ENCODE measurements at regions not wholly inside any gene's neighbourhood (a gene's known extent, or its start where the extent isn't known, plus 50 kb on each side); places are given as distances from the start of the nearest gene placed in this dataset.

DNA sequence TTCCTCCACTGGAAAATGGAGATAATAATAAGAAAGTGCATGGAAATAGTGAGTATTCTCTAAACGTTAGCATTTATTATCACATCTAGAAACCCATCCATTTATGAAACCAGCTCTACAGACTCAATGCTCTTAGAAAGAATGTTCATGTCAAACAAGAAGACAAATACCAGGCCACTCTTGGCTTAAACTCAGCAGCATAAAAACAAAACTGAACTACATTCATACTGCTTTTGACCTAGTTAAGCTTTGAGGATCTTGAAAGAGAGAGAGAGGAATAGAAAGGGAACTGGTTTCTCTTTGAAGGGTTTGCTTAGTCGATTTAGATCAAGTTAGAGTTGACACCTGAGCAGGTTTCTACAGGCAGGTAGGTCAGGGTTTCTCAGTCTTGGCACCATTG is 332.9 kb upstream of the PRKCQ start:
- no peak for TF ChIP-seq TEAD4 (IDR thresholded peaks at IDR 0.05)
- no peak for TF ChIP-seq YY1 (IDR thresholded peaks at IDR 0.05; ENCODE audit: low read depth)

DNA sequence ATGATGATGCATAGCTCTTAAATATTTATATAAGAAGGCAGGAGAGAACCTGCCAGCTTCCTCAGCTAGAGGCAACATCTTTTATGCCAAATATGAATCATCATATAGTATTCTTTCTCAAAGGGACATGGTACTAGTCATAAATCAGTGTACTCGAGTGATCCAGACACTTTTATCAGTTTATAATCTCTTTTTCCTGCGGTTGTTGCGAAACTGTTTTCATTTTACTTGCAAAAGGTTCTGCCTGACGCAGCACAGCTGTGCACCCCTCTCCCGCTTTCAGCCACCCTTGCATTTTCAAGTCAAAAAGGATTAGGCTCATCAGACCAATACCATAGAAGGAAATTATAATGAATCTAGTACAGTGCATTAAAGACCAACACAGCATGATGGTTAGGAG is 332.3 kb upstream of the PRKCQ start:
- TF ChIP-seq TCF12 (IDR thresholded peaks at IDR 0.05; ENCODE audit: low read depth) (no peak), NFIC (IDR thresholded peaks at IDR 0.05) (no peak), TAF1 (IDR thresholded peaks at IDR 0.05; ENCODE audit: low read depth) (no peak), RAD21 (IDR thresholded peaks at IDR 0.05; ENCODE audit: low read depth) (no peak), ZBTB7A (IDR thresholded peaks at IDR 0.05; ENCODE audit: low read depth) (no peak), EP300 (IDR thresholded peaks at IDR 0.05; ENCODE audit: borderline replicate concordance) (no peak), CREB1 (IDR thresholded peaks at IDR 0.05; ENCODE audit: low read depth) (no peak)
- TF ChIP-seq, protein P1, sequence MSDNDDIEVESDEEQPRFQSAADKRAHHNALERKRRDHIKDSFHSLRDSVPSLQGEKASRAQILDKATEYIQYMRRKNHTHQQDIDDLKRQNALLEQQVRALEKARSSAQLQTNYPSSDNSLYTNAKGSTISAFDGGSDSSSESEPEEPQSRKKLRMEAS (IDR thresholded peaks at IDR 0.05) = no peak
- TF ChIP-seq, protein P2, sequence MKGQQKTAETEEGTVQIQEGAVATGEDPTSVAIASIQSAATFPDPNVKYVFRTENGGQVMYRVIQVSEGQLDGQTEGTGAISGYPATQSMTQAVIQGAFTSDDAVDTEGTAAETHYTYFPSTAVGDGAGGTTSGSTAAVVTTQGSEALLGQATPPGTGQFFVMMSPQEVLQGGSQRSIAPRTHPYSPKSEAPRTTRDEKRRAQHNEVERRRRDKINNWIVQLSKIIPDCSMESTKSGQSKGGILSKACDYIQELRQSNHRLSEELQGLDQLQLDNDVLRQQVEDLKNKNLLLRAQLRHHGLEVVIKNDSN (IDR thresholded peaks at IDR 0.05) = no peak
- TF ChIP-seq, protein P3, sequence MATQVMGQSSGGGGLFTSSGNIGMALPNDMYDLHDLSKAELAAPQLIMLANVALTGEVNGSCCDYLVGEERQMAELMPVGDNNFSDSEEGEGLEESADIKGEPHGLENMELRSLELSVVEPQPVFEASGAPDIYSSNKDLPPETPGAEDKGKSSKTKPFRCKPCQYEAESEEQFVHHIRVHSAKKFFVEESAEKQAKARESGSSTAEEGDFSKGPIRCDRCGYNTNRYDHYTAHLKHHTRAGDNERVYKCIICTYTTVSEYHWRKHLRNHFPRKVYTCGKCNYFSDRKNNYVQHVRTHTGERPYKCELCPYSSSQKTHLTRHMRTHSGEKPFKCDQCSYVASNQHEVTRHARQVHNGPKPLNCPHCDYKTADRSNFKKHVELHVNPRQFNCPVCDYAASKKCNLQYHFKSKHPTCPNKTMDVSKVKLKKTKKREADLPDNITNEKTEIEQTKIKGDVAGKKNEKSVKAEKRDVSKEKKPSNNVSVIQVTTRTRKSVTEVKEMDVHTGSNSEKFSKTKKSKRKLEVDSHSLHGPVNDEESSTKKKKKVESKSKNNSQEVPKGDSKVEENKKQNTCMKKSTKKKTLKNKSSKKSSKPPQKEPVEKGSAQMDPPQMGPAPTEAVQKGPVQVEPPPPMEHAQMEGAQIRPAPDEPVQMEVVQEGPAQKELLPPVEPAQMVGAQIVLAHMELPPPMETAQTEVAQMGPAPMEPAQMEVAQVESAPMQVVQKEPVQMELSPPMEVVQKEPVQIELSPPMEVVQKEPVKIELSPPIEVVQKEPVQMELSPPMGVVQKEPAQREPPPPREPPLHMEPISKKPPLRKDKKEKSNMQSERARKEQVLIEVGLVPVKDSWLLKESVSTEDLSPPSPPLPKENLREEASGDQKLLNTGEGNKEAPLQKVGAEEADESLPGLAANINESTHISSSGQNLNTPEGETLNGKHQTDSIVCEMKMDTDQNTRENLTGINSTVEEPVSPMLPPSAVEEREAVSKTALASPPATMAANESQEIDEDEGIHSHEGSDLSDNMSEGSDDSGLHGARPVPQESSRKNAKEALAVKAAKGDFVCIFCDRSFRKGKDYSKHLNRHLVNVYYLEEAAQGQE (IDR thresholded peaks at IDR 0.05; ENCODE audit: low read depth) = no peak

DNA sequence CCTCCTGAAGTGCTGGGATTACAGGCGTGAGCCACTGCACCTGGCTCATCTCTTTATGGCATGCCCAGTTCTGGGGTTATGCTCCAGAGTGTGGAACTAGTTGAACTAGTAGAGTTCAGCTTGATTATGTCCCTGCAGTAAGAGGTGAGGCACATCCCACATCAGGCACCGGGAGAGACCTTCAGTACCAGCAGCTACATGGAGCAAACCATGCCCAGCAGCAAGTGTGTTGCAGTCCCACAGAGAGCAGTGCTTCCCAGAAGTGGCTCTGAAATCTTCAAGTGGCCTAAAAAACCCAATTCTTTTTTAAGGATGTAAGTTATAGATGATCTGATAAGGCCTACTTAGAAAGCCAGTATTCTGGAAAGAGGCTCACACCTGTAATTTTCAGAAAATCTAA is 331.9 kb upstream of the PRKCQ start:
- no peak for TF ChIP-seq NFIC (IDR thresholded peaks at IDR 0.05)
- TF ChIP-seq TCF12 (IDR thresholded peaks at IDR 0.05; ENCODE audit: low read depth) = no peak
- TF ChIP-seq, protein P3 (IDR thresholded peaks at IDR 0.05; ENCODE audit: low read depth) = no peak
- no peak for TF ChIP-seq CREB1 (IDR thresholded peaks at IDR 0.05; ENCODE audit: low read depth)
- no peak for TF ChIP-seq FOXM1 (IDR thresholded peaks at IDR 0.05; ENCODE audit: borderline replicate concordance, low read depth)

DNA sequence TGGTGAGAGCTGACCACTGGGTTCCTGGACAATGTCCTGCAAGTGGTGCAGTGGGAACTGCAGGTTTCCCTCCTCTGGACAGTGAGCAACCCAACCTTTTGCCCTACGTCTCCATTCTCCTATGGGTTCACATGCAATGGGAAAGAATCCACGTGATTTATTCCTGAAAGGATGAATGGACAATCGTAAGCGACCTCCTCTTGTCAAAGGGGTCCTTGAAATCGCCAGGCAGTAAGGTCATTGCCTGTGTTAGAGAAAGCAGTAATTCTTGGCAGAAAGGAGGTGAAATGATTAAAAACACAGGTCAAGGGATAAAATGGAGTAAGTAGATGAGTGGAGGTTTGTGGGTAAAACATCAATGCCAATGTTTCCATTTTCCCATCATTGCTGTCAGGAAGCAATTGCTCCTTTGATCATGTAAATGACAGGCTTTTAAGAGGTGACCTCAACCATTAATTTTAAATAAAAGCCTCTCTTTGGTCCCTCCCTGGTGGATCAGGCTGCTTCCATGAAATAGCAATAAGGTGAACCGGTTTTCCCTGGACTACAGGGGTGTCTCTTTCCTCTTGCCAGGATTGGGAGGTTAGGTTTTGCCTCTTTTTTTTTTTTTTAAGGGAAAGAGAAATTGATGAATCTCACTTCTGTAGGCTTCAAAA is 330.0 kb upstream of the PRKCQ start:
- TF ChIP-seq FOXM1 (IDR thresholded peaks at IDR 0.05; ENCODE audit: borderline replicate concordance, low read depth) = no peak
- TF ChIP-seq TCF12 (IDR thresholded peaks at IDR 0.05; ENCODE audit: low read depth) = no peak
- TF ChIP-seq TAF1 (IDR thresholded peaks at IDR 0.05; ENCODE audit: low read depth) = no peak
- no peak for TF ChIP-seq NFIC (IDR thresholded peaks at IDR 0.05)

DNA sequence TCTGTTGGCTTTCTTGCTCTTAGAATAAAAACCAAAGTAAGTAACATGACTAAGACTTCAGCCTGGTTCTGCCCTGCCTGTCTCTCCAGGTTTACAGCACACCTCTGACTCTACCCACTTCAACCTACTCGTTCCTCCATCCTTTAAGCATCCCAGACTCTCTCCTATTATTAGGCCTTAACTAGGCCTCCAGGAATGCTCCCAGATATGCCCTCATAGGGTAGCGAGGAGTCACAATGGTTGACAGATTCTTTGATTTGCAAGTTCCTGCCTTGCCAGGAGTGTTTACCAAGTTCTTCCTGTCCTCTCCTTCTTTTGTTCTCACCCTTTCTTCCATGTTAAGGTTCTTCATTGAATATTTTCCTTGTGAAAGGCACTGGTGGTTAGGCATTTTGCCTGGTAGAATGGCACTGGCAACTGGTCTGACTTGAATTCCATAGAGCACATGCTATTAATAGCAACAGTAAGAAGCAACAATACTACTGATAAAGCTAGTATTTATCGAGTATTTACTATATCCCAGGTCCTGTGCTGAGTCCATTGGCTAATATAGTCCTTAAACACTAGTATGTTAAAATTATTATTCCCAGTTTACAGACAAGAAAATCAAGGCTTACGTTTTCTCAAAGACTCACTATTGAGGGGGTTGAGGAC is 327.9 kb upstream of the PRKCQ start:
- TF ChIP-seq ZBTB7A (IDR thresholded peaks at IDR 0.05; ENCODE audit: low read depth) (no peak), RAD21 (IDR thresholded peaks at IDR 0.05; ENCODE audit: low read depth) (no peak), TCF12 (IDR thresholded peaks at IDR 0.05; ENCODE audit: low read depth) (no peak), CEBPB (IDR thresholded peaks at IDR 0.05) (no peak), CREB1 (IDR thresholded peaks at IDR 0.05; ENCODE audit: low read depth) (no peak), FOXM1 (IDR thresholded peaks at IDR 0.05; ENCODE audit: borderline replicate concordance, low read depth) (no peak), YY1 (IDR thresholded peaks at IDR 0.05; ENCODE audit: low read depth) (no peak), NFIC (IDR thresholded peaks at IDR 0.05) (no peak), EP300 (IDR thresholded peaks at IDR 0.05; ENCODE audit: borderline replicate concordance) (no peak), TEAD4 (IDR thresholded peaks at IDR 0.05) (no peak), EGR1 (IDR thresholded peaks at IDR 0.05) (no peak), TAF1 (IDR thresholded peaks at IDR 0.05; ENCODE audit: low read depth) (no peak)
- TF ChIP-seq, protein P2 (IDR thresholded peaks at IDR 0.05) = no peak
- TF ChIP-seq, protein P3 (IDR thresholded peaks at IDR 0.05; ENCODE audit: low read depth) = no peak
- TF ChIP-seq, protein P1 (IDR thresholded peaks at IDR 0.05) = no peak

Measured in Ishikawa (cell line).